Panc1 (cell line): ENCODE measurements at regions not wholly inside any gene's neighbourhood (a gene's known extent, or its start where the extent isn't known, plus 50 kb on each side); places are given as distances from the start of the nearest gene placed in this dataset.

Source experiments
- TF ChIP-seq, protein P1 (sequence below), 2 experiments: IDR thresholded peaks; 2 replicates each; pipeline ENCODE4 v1.6.1; 2011 to 2012; ENCODE audit warnings: low read depth in 2 of 2, control low read depth in 1 of 2, low read length in 1 of 2, mild to moderate bottlenecking in 1 of 2, moderate library complexity in 1 of 2; ENCODE audit not compliant: insufficient read depth in 1 of 2
- TF ChIP-seq, protein P2 (sequence below): fragments of 450-650 bp; IDR thresholded peaks from 2 replicates; pipeline ENCODE4 v1.5.1; 2017; ENCODE audit warnings: mild to moderate bottlenecking

DNA sequence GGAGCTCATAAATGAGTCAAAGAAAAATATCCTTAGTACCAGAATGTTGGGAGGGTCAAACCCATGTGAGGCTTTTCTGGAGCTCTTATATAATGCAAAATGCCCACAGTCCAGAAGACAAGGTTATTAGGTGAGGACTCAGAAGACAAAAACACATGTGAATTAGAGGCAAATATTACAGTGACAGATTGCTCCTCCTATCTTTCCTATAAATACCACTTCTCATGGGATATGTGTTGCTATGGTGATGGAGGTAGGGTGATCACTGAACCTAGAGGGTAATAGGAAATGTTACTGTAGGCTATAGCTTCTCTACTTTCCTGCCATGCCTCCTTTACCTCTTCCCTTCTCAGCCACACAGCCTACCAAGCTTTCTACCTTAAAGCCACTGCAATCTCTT, 264.6 kb downstream of the SEC61B start:
- TF ChIP-seq, protein P1, sequence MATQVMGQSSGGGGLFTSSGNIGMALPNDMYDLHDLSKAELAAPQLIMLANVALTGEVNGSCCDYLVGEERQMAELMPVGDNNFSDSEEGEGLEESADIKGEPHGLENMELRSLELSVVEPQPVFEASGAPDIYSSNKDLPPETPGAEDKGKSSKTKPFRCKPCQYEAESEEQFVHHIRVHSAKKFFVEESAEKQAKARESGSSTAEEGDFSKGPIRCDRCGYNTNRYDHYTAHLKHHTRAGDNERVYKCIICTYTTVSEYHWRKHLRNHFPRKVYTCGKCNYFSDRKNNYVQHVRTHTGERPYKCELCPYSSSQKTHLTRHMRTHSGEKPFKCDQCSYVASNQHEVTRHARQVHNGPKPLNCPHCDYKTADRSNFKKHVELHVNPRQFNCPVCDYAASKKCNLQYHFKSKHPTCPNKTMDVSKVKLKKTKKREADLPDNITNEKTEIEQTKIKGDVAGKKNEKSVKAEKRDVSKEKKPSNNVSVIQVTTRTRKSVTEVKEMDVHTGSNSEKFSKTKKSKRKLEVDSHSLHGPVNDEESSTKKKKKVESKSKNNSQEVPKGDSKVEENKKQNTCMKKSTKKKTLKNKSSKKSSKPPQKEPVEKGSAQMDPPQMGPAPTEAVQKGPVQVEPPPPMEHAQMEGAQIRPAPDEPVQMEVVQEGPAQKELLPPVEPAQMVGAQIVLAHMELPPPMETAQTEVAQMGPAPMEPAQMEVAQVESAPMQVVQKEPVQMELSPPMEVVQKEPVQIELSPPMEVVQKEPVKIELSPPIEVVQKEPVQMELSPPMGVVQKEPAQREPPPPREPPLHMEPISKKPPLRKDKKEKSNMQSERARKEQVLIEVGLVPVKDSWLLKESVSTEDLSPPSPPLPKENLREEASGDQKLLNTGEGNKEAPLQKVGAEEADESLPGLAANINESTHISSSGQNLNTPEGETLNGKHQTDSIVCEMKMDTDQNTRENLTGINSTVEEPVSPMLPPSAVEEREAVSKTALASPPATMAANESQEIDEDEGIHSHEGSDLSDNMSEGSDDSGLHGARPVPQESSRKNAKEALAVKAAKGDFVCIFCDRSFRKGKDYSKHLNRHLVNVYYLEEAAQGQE (IDR thresholded peaks at IDR 0.05; ENCODE audit: insufficient read depth in 1 of 2, low read depth in 2 of 2, low read length in 1 of 2): no peak
- TF ChIP-seq, protein P2, sequence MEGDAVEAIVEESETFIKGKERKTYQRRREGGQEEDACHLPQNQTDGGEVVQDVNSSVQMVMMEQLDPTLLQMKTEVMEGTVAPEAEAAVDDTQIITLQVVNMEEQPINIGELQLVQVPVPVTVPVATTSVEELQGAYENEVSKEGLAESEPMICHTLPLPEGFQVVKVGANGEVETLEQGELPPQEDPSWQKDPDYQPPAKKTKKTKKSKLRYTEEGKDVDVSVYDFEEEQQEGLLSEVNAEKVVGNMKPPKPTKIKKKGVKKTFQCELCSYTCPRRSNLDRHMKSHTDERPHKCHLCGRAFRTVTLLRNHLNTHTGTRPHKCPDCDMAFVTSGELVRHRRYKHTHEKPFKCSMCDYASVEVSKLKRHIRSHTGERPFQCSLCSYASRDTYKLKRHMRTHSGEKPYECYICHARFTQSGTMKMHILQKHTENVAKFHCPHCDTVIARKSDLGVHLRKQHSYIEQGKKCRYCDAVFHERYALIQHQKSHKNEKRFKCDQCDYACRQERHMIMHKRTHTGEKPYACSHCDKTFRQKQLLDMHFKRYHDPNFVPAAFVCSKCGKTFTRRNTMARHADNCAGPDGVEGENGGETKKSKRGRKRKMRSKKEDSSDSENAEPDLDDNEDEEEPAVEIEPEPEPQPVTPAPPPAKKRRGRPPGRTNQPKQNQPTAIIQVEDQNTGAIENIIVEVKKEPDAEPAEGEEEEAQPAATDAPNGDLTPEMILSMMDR: no peak
